Activated T-cell treated with anti-CD3 and anti-CD28 coated beads, Interleukin-2, amount 50 U/mL, for 24 hours (primary cell): ENCODE measurements at regions not wholly inside any gene's neighbourhood (a gene's known extent, or its start where the extent isn't known, plus 50 kb on each side); places are given as distances from the start of the nearest gene placed in this dataset.

ENCODE experiments used
- DNase-seq: peaks from one replicate; pipeline ENCODE4 v3.0.0-alpha.2; 2020
- H3K27ac Mint-ChIP-seq: 2 replicates; pipeline ENCODE4 v1.8.0; 2020; ENCODE audit warnings: mild to moderate bottlenecking, mixed read lengths
- H3K27me3 Mint-ChIP-seq: 2 replicates; pipeline ENCODE4 v1.8.0; 2020; ENCODE audit warnings: mixed read lengths
- H3K36me3 Mint-ChIP-seq: 2 replicates; pipeline ENCODE4 v1.8.0; 2020; ENCODE audit warnings: low read depth, mixed read lengths
- H3K4me1 Mint-ChIP-seq: 2 replicates; pipeline ENCODE4 v1.8.0; 2020; ENCODE audit warnings: low read depth, mixed read lengths
- H3K4me3 Mint-ChIP-seq: 2 replicates; pipeline ENCODE4 v1.8.0; 2020; ENCODE audit warnings: mild to moderate bottlenecking, moderate library complexity, mixed read lengths
- H3K9me3 Mint-ChIP-seq: 2 replicates; pipeline ENCODE4 v1.8.0; 2020; ENCODE audit warnings: mixed read lengths

DNA sequence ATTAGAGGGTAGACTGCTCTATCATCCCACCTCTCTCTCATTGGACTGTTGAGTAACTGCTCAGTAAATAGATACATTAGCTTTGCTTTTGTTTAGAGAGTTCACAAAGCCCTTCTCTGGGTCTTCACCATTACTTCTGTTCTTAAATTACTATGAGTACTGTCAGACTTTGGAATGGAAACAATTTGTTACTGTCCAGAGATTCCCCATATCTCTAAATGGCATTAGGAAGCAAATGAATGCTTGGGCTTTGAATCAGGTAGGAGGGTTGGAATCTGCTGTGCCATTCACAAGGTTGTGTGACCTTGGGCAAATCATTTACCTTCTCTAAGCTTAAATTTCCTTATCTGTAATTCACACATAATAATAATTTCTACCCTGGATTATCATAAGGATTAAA is 541.0 kb upstream of the FZD8 start:
- Mint-ChIP-seq H3K9me3 (peaks cover 10% of the 10 kb centered on the region), H3K27me3 (no peaks in the 10 kb centered on the region), H3K4me1 (no peaks in the 10 kb centered on the region)

DNA sequence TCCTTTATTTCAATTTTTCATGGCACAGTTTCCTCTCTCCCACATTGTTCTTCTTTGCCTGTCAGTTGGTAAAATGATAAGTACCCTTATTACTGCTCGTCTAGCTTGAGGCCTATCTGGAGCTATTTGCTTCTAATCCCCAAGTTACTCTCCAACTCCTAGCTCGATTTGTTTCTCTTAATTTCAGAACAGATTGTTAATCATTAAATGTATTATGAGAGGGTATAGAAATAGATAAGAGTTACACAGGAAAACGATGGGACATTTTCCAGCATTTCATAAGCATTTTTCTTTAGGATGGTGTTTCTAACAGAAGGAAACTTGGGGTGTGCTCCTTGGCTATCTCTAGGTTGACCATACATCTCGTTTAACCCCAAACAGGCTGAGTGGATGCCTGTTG is 540.5 kb upstream of the FZD8 start:
- Mint-ChIP-seq H3K4me1 (no peaks in the 10 kb centered on the region), H3K36me3 (no peaks in the 10 kb centered on the region), H3K9me3 (peaks cover 13% of the 10 kb centered on the region), H3K4me3 (no peak overlapping the region), H3K27me3 (no peaks in the 10 kb centered on the region), H3K27ac (no peak overlapping the region)
- no peak for DNase-seq

More for the DNA sequence above, 541.0 kb upstream of the FZD8 start:
- Mint-ChIP-seq H3K27ac (no peak overlapping the region), H3K4me3 (no peak overlapping the region), H3K36me3 (no peaks in the 10 kb centered on the region)
- no peak for DNase-seq

DNA sequence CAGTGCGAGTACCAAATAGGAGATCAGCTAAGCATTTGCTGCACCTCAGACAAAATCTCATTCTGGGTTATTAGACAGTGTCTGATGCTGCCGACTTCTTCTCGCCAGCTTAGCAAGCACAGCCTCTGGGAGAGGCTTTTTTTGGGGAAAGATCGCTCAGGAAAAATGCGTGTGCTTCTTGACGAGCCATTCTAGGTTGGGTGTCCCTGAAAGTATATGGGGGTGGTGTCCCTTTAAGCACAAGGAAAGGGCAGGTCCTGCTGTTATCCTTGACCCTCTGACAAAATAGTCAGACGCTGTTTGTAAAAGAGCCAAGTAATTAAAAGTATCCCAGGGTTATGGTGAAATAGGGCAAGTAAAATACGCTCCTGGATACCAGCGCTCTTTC is 540.1 kb upstream of the FZD8 start:
- Mint-ChIP-seq H3K9me3 (peaks cover 12% of the 10 kb centered on the region), H3K27me3 (no peaks in the 10 kb centered on the region), H3K4me3 (no peak overlapping the region), H3K27ac (no peak overlapping the region), H3K4me1 (no peaks in the 10 kb centered on the region), H3K36me3 (no peaks in the 10 kb centered on the region)
- no peak for DNase-seq

DNA sequence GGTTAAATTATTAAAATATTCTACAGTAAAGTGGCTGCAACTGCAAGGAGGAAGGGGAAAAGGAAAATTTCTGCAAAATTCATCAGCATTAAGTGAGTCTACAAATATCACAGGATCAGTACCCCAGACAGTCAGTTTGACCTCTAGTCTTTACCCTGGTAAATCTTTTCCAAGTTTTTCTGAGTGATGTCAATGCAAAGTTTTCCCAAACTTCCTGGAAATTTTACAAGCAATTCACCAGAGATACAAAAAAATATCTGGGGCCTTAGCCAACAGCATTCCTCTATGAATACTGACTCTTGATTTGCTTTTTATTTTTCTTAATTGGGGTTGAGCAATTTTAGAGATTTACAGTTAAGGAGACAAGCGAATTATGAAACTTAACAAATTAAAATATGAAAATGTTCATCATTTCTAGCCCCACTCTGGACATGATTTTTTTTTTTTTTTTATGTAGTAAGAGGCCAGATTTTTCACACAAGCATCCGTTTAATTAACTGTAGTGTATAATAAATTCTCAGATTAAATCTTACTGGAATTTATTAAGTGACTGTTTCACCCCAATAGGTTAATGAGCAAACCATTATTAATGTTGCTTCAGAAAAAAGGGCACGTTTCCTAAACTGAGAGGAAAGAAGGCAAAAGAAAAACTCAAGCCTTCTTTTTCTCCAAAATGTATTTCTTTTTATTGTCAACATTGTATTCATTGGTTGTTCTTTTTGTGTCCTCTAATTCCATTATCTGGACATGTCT is 539.5 kb upstream of the FZD8 start:
- DNase-seq = no peak
- H3K9me3 Mint-ChIP-seq = peaks cover 13% of the 10 kb centered on the region
- no peaks in the 10 kb centered on the region for H3K4me1 Mint-ChIP-seq
- H3K4me3 Mint-ChIP-seq = no peak overlapping the region
- H3K27me3 Mint-ChIP-seq = no peaks in the 10 kb centered on the region
- no peaks in the 10 kb centered on the region for H3K36me3 Mint-ChIP-seq
- no peak overlapping the region for H3K27ac Mint-ChIP-seq

GRCh38 chr10:36178616-36179015 is 536.5 kb upstream of the FZD8 start:
- no peaks in the 10 kb centered on the region for H3K36me3 Mint-ChIP-seq
- no peak overlapping the region for H3K4me3 Mint-ChIP-seq
- no peaks in the 10 kb centered on the region for H3K4me1 Mint-ChIP-seq
- peaks cover 12% of the 10 kb centered on the region for H3K9me3 Mint-ChIP-seq
- H3K27me3 Mint-ChIP-seq = no peaks in the 10 kb centered on the region
- DNase-seq = no peak
- no peak overlapping the region for H3K27ac Mint-ChIP-seq

DNA sequence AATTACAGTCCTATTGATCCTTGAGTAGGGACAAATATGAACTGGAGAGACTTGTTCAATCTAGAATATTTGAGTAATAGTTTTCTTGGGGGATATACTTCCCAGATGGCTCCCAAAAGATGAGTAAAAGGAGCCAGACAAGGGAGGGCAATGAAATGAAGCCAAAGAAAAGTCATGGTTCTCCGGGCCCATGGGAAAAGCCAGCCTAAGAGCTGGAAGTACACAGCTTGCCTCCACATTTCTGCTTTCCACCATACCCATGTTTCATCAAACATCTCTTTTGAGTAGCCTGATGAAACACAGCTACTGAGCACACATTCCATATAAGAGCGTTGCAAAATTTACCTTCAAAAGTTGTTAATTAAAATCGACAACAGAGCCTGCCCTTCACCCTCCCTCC is 535.0 kb upstream of the FZD8 start:
- no peaks in the 10 kb centered on the region for H3K36me3 Mint-ChIP-seq

DNA sequence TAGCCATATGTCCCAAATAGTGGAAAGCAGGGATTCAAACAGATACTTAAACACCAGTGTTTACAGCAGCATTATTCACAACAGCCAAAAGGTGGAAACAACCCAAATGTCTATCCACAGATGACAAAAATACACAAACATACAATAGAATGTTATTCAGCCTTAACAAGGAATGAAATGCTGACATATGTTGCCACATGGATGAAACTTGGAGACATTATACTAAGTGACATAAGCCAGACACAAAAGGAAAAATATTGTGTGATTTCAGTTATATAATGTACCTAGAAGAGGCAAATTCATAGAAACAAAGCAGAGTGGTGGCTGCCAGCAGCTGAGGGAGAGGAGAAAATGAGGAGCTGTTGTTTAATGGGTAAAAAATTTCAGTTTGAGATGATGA is 533.9 kb upstream of the FZD8 start:
- H3K4me3 Mint-ChIP-seq = no peak overlapping the region
- H3K36me3 Mint-ChIP-seq = no peaks in the 10 kb centered on the region
- H3K27me3 Mint-ChIP-seq = no peaks in the 10 kb centered on the region
- no peak for DNase-seq
- no peaks in the 10 kb centered on the region for H3K4me1 Mint-ChIP-seq
- H3K9me3 Mint-ChIP-seq = peaks cover 14% of the 10 kb centered on the region
- no peak overlapping the region for H3K27ac Mint-ChIP-seq

More for the DNA sequence above, 535.0 kb upstream of the FZD8 start:
- DNase-seq = no peak
- no peaks in the 10 kb centered on the region for H3K27me3 Mint-ChIP-seq
- no peak overlapping the region for H3K4me3 Mint-ChIP-seq
- H3K4me1 Mint-ChIP-seq = no peaks in the 10 kb centered on the region
- H3K27ac Mint-ChIP-seq = no peak overlapping the region
- H3K9me3 Mint-ChIP-seq = peaks cover 14% of the 10 kb centered on the region

DNA sequence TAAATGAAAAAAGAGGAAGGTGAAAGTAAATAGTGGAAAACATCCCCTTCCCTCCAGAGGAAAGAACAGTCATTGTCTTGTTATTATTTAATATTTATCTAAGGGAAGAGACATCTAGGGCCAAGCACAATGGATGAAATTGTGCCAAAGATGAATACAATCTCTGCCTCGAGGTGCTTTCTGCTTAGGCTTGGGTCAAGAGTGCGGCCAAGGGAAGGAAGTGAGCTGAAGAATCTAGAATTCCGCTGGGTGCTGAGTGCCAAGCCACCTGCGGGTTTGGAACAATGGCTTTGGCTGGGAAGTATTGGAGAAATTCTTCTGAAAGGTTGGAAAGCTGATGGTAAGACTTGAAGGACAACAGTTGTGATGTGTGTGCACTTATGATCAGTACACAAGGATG is 531.3 kb upstream of the FZD8 start:
- no peaks in the 10 kb centered on the region for H3K27me3 Mint-ChIP-seq
- H3K27ac Mint-ChIP-seq = no peak overlapping the region
- no peak overlapping the region for H3K4me3 Mint-ChIP-seq
- peaks cover 19% of the 10 kb centered on the region for H3K9me3 Mint-ChIP-seq
- H3K4me1 Mint-ChIP-seq = no peaks in the 10 kb centered on the region
- H3K36me3 Mint-ChIP-seq = no peaks in the 10 kb centered on the region
- DNase-seq = no peak

DNA sequence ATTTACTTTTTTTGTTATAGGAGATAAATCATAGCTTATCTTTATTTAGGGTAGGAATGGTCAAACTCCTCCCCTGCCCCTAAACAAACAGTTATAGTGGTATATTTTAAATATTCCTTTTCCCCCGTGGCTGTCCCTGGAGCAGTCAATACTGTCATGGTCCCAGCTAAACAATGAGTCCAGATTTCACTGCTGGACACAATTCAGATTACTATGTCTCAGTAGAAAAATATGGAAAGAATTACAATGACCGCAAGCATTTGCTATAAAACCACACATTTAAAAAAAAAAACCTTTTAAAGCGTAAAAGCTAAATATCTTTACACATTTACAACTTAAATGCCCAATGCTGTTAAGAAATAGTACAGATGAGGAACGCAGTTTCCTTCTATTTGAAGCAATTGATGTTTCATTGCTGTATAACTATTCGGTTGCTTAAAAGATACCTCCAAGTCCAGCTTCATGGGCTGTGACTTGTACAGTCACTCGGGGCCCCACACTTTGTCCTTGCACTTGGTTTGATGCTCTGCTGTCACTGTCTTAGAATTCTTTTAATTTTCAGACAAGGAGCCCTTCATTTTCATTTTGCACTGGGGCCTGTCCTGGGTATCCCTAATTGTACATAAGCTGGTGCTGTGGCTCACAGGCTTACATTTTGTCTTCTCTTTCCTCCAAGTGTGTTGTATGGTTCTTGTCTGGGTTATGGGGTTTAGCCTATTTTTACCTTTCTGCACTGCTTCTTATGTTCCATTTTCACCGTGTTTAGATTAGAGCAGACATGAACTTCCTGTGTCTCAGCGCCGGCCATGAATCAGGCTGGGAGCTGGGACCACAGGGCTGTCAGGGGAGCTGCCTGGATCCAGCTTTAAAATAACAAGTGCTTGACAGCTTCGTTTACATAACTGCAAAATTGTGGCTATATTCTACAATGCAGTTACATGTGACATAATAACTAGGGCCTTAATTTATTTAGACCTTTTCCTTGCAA is 530.2 kb upstream of the FZD8 start:
- no peak for DNase-seq
- H3K4me3 Mint-ChIP-seq = no peak overlapping the region
- H3K27ac Mint-ChIP-seq = no peak overlapping the region
- H3K27me3 Mint-ChIP-seq = no peaks in the 10 kb centered on the region
- H3K4me1 Mint-ChIP-seq = no peaks in the 10 kb centered on the region
- no peaks in the 10 kb centered on the region for H3K36me3 Mint-ChIP-seq
- H3K9me3 Mint-ChIP-seq = peaks cover 17% of the 10 kb centered on the region

DNA sequence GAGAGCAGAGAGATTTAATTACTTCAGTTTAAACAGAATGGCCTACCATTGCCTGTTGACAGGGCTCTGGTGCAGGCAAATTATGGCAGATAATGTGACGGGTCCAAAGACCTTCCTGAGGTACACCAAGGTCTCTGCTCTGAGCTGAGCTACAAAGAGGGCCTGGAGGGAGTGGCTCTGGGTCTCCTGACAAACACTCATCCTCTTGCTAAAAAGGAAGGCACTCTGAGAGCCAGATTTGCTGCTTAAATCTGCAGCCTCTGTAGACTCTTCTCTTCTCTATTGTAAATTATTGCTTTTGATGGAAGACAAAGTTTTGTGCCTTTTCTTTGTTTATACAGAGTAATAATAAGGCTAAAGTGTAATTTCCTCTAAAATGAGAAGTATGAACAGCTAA is 529.5 kb upstream of the FZD8 start:
- Mint-ChIP-seq H3K27ac (no peak overlapping the region), H3K36me3 (no peaks in the 10 kb centered on the region), H3K4me3 (no peak overlapping the region), H3K4me1 (no peaks in the 10 kb centered on the region), H3K9me3 (peaks cover 14% of the 10 kb centered on the region), H3K27me3 (no peaks in the 10 kb centered on the region)
- no peak for DNase-seq

GRCh38 chr10:36170943-36171501 is 528.9 kb upstream of the FZD8 start:
- Mint-ChIP-seq H3K9me3 (peaks cover 14% of the 10 kb centered on the region), H3K27me3 (no peaks in the 10 kb centered on the region), H3K36me3 (no peaks in the 10 kb centered on the region), H3K4me1 (no peaks in the 10 kb centered on the region), H3K27ac (no peak overlapping the region), H3K4me3 (no peak overlapping the region)
- DNase-seq = no peak

GRCh38 chr10:36170142-36170719 is 528.1 kb upstream of the FZD8 start:
- no peaks in the 10 kb centered on the region for H3K27me3 Mint-ChIP-seq
- no peaks in the 10 kb centered on the region for H3K36me3 Mint-ChIP-seq
- peaks cover 14% of the 10 kb centered on the region for H3K9me3 Mint-ChIP-seq
- no peaks in the 10 kb centered on the region for H3K4me1 Mint-ChIP-seq
- H3K27ac Mint-ChIP-seq = no peak overlapping the region
- DNase-seq = no peak
- H3K4me3 Mint-ChIP-seq = no peak overlapping the region

GRCh38 chr10:36168777-36169176 is 526.7 kb upstream of the FZD8 start:
- peaks cover 14% of the 10 kb centered on the region for H3K9me3 Mint-ChIP-seq
- no peak overlapping the region for H3K27ac Mint-ChIP-seq
- no peaks in the 10 kb centered on the region for H3K36me3 Mint-ChIP-seq
- H3K4me3 Mint-ChIP-seq = no peak overlapping the region
- DNase-seq = no peak
- no peaks in the 10 kb centered on the region for H3K4me1 Mint-ChIP-seq
- no peaks in the 10 kb centered on the region for H3K27me3 Mint-ChIP-seq

DNA sequence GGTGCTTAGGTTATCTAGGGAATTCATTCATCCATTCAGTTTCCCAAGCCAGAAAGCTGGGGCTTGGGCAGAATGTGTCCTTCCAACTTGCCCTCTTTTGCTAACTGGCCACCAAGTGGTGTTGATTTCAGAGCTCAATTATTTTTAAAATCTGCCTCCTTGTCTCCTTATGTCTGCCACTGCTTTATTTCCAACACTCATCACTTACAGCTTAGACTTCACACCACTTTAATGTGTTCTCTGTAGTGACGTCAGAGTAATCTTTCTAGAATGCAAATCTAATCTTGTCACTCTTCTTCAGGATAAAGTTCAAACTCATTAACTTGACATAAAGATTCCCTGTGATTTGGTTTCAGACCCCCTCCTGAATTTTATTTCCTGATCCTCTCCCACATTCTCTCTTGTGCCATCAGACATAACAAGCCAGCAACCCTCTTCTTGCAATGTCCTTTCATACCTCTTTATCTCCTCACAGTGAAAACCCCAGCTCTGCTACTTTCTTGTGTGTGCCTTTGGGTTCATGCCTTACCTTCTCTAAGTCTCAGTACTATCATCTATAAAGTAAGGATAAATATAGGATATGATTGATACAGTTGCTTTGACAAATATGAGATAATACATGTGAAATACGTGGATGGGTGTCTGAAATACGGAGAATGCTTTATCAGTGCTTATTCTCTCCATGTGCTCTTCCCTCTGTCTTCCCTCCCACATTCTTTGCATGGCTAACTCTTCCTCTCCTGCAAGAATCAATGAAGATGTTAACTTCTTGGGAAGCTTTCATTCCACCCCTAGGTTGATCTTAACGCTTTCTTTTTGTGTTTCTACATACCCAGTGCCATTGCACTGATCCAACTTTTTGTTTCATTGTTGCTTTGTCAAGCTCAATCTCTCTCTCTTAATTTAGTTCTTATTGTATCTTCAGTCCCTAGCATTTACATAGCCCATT is 522.7 kb upstream of the FZD8 start:
- H3K4me1 Mint-ChIP-seq = no peaks in the 10 kb centered on the region
- peaks cover 11% of the 10 kb centered on the region for H3K9me3 Mint-ChIP-seq
- no peaks in the 10 kb centered on the region for H3K27me3 Mint-ChIP-seq
- H3K36me3 Mint-ChIP-seq = no peaks in the 10 kb centered on the region
- no peak for DNase-seq
- no peak overlapping the region for H3K27ac Mint-ChIP-seq
- no peak overlapping the region for H3K4me3 Mint-ChIP-seq
